Gastrocnemius medialis (tissue), 4 donors: ENCODE measurements at regions not wholly inside any gene's neighbourhood (a gene's known extent, or its start where the extent isn't known, plus 50 kb on each side); places are given as distances from the start of the nearest gene placed in this dataset.

Source experiments
- ATAC-seq, 2 donors: fragments of 150-250 bp; one replicate each; pipeline ENCODE4 v1.9.1; 2016
- DNase-seq, 2 donors: peaks; one replicate each; pipeline ENCODE4 v3.0.0-alpha.2; 2019
- H3K27ac ChIP-seq, 4 donors: fragments of 200-600 bp; sonication (generic); 1 replicate in 1 of 4; 2 replicates in 3 of 4; pipeline ENCODE4 v1.5.1; 2016 to 2018; ENCODE audit warnings: mild to moderate bottlenecking in 2 of 4, moderate library complexity in 1 of 4
- H3K27me3 ChIP-seq, 3 donors: fragments of 200-600 bp; sonication (generic) in 2 of 3; 1 replicate in 1 of 3; 2 replicates in 2 of 3; pipeline versions ENCODE4 v1.5.1 to v1.6.0; 2016 to 2019; ENCODE audit warnings: mild to moderate bottlenecking in 1 of 3, moderate library complexity in 1 of 3
- H3K36me3 ChIP-seq, 2 donors: fragments of 200-600 bp; sonication (generic) in 1 of 2; one replicate each; pipeline ENCODE4 v1.5.1; 2017 to 2018
- H3K4me1 ChIP-seq, 2 donors: fragments of 200-600 bp; sonication (generic) in 1 of 2; one replicate each; pipeline ENCODE4 v1.5.1; 2016 to 2017; ENCODE audit warnings: mild to moderate bottlenecking in 2 of 2
- H3K4me3 ChIP-seq, 4 donors: fragments of 200-600 bp; sonication (generic) in 3 of 4; 1 replicate in 1 of 4; 2 replicates in 3 of 4; pipeline ENCODE4 v1.5.1; 2016 to 2019; ENCODE audit warnings: mild to moderate bottlenecking in 2 of 4
- H3K9me3 ChIP-seq, 3 donors: fragments of 200-600 bp; sonication (generic) in 2 of 3; 1 replicate in 1 of 3; 2 replicates in 2 of 3; pipeline ENCODE4 v1.5.1; 2016 to 2019
- CTCF ChIP-seq, 5 experiments: fragments of 450-650 bp in 3 of 5; fragments of 200-600 bp in 2 of 5; sonication (generic) in 2 of 5; IDR thresholded peaks in 4 of 5; conservative IDR thresholded peaks in 1 of 5; 1 replicate in 4 of 5; 2 replicates in 1 of 5; pipeline ENCODE4 v1.5.1; 2016 to 2019; ENCODE audit warnings: antibody characterized with exemption in 5 of 5, mild to moderate bottlenecking in 3 of 5, moderate library complexity in 3 of 5
- POLR2A ChIP-seq, 2 donors: fragments of 450-650 bp; IDR thresholded peaks; one replicate each; pipeline ENCODE4 v1.6.1; 2017; ENCODE audit warnings: antibody characterized with exemption in 2 of 2, mild to moderate bottlenecking in 2 of 2, moderate library complexity in 2 of 2
- in situ Hi-C, 4 donors: fragments of 200-750 bp; cut with MboI; loops; one replicate each; pipeline versions ENCODE4 v1.15.0 to v1.8.0; 2017; ENCODE audit warnings: low sequenced_read_pairs in 4 of 4
- intact Hi-C: fragments of 100-400 bp; cut with DNase I; formaldehyde crosslinking; loops from one replicate; pipeline ENCODE4 v1.15.1; 2023; ENCODE audit warnings: low total_unique reads

- Histone ChIP-seq H3K36me3 (no peaks in the 10 kb centered on the region), H3K4me3 (no peak overlapping the region), H3K27me3 (no peaks in the 10 kb centered on the region), H3K4me1 (no peaks in the 10 kb centered on the region), H3K27ac (no peak overlapping the region), H3K9me3 (no peaks in the 10 kb centered on the region)
- intact Hi-C loops, result no loop called here
- DNase-seq (no peak), ATAC-seq (no peak)
- TF ChIP-seq POLR2A (IDR thresholded peaks at IDR 0.05), result no peak
- no peak for TF ChIP-seq CTCF (IDR thresholded peaks at IDR 0.05 in 4 of 5, conservative IDR thresholded peaks at IDR 0.05 in 1 of 5)
- in situ Hi-C loops, result no loop called here
Measured at GRCh38 chr18:2222270-2223185, 348.8 kb downstream of the METTL4 start.

DNA sequence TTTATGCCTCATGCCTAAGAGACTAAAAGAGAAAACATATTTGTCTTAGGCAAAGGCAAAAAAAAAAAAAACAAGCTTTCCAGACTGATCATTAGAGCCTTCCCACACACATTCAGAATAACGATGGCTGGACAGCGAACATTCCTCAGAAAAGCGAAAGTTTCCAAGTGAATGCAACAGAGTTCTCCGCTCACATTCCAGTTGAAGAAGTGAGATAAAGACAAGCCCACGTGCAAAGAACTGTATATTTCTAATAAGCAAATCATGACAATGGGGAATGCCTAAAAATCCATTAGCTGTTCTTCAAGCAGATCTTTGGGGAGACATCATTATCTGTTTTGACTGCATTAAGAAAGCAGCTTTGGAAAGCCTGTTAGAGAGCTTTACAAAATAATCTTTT is 347.9 kb downstream of the METTL4 start:
- no peak for ATAC-seq
- no peaks in the 10 kb centered on the region for H3K36me3 ChIP-seq
- H3K4me1 ChIP-seq, result no peaks in the 10 kb centered on the region
- H3K4me3 ChIP-seq, result no peak overlapping the region
- no peaks in the 10 kb centered on the region for H3K9me3 ChIP-seq
- in situ Hi-C loops (no loop called here), intact Hi-C loops (no loop called here)
- DNase-seq, result no peak
- H3K27me3 ChIP-seq, result no peaks in the 10 kb centered on the region
- H3K27ac ChIP-seq, result no peak overlapping the region
- no peak for TF ChIP-seq POLR2A (IDR thresholded peaks at IDR 0.05)
- no peak for TF ChIP-seq CTCF (IDR thresholded peaks at IDR 0.05 in 4 of 5, conservative IDR thresholded peaks at IDR 0.05 in 1 of 5)

DNA sequence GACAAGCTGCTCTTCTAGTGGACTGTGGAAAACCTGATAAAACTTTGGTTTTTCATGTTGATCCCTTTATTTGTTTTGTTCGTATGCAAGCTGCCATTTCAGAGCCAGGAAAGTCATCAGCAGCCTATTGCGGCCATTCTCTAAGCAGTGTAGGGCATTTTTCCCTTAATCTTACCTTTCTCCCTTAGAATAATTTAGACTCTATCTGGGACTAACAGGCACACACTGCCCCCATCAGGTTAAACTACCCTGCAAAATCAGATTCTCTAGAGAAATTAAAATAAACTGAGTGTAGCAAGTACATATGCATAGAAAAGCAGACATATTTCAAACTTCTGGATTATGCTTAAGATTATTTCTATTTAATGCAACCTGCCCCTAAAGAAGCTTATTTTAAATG is 347.5 kb downstream of the METTL4 start:
- no peaks in the 10 kb centered on the region for H3K27me3 ChIP-seq
- H3K9me3 ChIP-seq, result no peaks in the 10 kb centered on the region
- no peaks in the 10 kb centered on the region for H3K36me3 ChIP-seq
- H3K27ac ChIP-seq, result no peak overlapping the region
- intact Hi-C loops (no loop called here), in situ Hi-C loops (no loop called here)
- ATAC-seq (no peak), DNase-seq (no peak)
- TF ChIP-seq CTCF (IDR thresholded peaks at IDR 0.05 in 4 of 5, conservative IDR thresholded peaks at IDR 0.05 in 1 of 5) (peak in 1 of 5 experiments; percentile 23), POLR2A (IDR thresholded peaks at IDR 0.05) (no peak)
- H3K4me1 ChIP-seq, result no peaks in the 10 kb centered on the region
- no peak overlapping the region for H3K4me3 ChIP-seq

- Histone ChIP-seq H3K9me3 (no peaks in the 10 kb centered on the region), H3K4me3 (no peak overlapping the region), H3K27me3 (no peaks in the 10 kb centered on the region), H3K27ac (no peak overlapping the region), H3K4me1 (no peaks in the 10 kb centered on the region), H3K36me3 (no peaks in the 10 kb centered on the region)
- TF ChIP-seq CTCF (IDR thresholded peaks at IDR 0.05 in 4 of 5, conservative IDR thresholded peaks at IDR 0.05 in 1 of 5), result no peak
- TF ChIP-seq POLR2A (IDR thresholded peaks at IDR 0.05), result no peak
- DNase-seq, result no peak
- in situ Hi-C loops (no loop called here), intact Hi-C loops (no loop called here)
- no peak for ATAC-seq
Measured at GRCh38 chr18:2236232-2236631, 335.1 kb downstream of the METTL4 start.
